ENCODE measurements at regions not wholly inside any gene's neighbourhood (a gene's known extent, or its start where the extent isn't known, plus 50 kb on each side); places are given as distances from the start of the nearest gene placed in this dataset.

GRCh38 chr9:89792189-89793123, 187.6 kb downstream of the GADD45G start:
- TF ChIP-seq CTCF (conservative IDR thresholded peaks at IDR 0.05; ENCODE audit: low read length): no peak
- TF ChIP-seq EZH2phosphoT487 (IDR thresholded peaks at IDR 0.05; ENCODE audit: borderline replicate concordance, low read depth, low read length): no peak

Measured in OCI-LY7 (cell line).